ENCODE measurements at regions not wholly inside any gene's neighbourhood (a gene's known extent, or its start where the extent isn't known, plus 50 kb on each side); places are given as distances from the start of the nearest gene placed in this dataset.

GRCh38 chr13:82751206-82751605 is 1131.1 kb downstream of the SLITRK1 start:
- Histone ChIP-seq H3K9ac (ENCODE audit: low read depth, low read length) (no peak overlapping the region), H2AFZ (replicated peaks; ENCODE audit: low read length, poor library complexity) (no peak overlapping the region), H3K23ac (ENCODE audit: low read depth, low read length) (no peak overlapping the region), H2AK5ac (ENCODE audit: low read depth, low read length) (peak overlapping the region; percentile 79; the same call in 1 of the 2 replicates), H3K79me1 (ENCODE audit: low read depth in 1 of 2, low read length in 2 of 2) (no peaks in the 10 kb centered on the region), H4K8ac (ENCODE audit: low read depth in 2 of 2, low read length in 2 of 2) (no peak overlapping the region), H4K20me1 (ENCODE audit: insufficient read depth, low read length) (no peaks in the 10 kb centered on the region), H2BK15ac (ENCODE audit: low read depth, low read length) (no peak overlapping the region; the same call in 2 of the 3 replicates), H3K27ac (ENCODE audit: insufficient read depth, low read length) (no peak overlapping the region), H2BK20ac (ENCODE audit: low read depth, low read length) (peak overlapping the region; percentile 93), H3K9me3 (ENCODE audit: control insufficient read depth, insufficient read depth, low read length) (no peaks in the 10 kb centered on the region), H4K91ac (ENCODE audit: insufficient read depth, low read depth, low read length) (peak overlapping the region; percentile 54; the same call in 1 of the 2 replicates), H3K56ac (ENCODE audit: extremely low read depth, insufficient read depth, low read length) (no peak overlapping the region), H4K5ac (ENCODE audit: low read depth, low read length) (no peak overlapping the region), H2BK5ac (ENCODE audit: low read depth, low read length, poor library complexity, severe bottlenecking) (no peak overlapping the region), H2BK120ac (ENCODE audit: low read depth, low read length) (peak overlapping the region; percentile 95), H3K18ac (ENCODE audit: low read depth, low read length) (no peak overlapping the region), H3K14ac (replicated peaks; ENCODE audit: low read depth, low read length) (no peak overlapping the region), H3K4me1 (ENCODE audit: control insufficient read depth, insufficient read depth, low read length) (peaks cover 6% of the 10 kb centered on the region; the same call in 1 of the 2 replicates), H3K27me3 (ENCODE audit: control insufficient read depth, insufficient read depth, low read length) (no peaks in the 10 kb centered on the region), H3K4ac (ENCODE audit: low read depth, low read length) (peak overlapping the region; percentile 69), H3K4me2 (ENCODE audit: low read depth, low read length) (no peak overlapping the region), H2AK9ac (replicated peaks; ENCODE audit: low read depth, low read length, poor library complexity) (no peak overlapping the region), H3K36me3 (ENCODE audit: control insufficient read depth, insufficient read depth, low read length) (no peaks in the 10 kb centered on the region), H3K9me1 (ENCODE audit: insufficient read depth, low read length) (no peaks in the 10 kb centered on the region), H3K4me3 (ENCODE audit: insufficient read depth, low read depth, low read length) (no peak overlapping the region)
- ChIA-PET POLR2A (ENCODE audit: unreplicated experiment) (no interaction called here), CTCF (no interaction called here)
- DNase-seq (no peak), ATAC-seq (ENCODE audit: low read depth) (no peak)
- dilution Hi-C loops (cut with HindIII; ENCODE audit: low sequenced_read_pairs, unreplicated experiment) = no loop called here
- no TSS peak for BruUV-seq (replicated peaks)
- intact Hi-C loops (cut with micrococcal nuclease) = no loop called here
- TF ChIP-seq POLR2A (IDR thresholded peaks at IDR 0.05; ENCODE audit: low read depth, low read length) (no peak), CTCF (conservative IDR thresholded peaks at IDR 0.05; ENCODE audit: low read depth, low read length) (no peak), FOS (IDR thresholded peaks at IDR 0.05; ENCODE audit: low read depth, low read length) (no peak), MAFK (IDR thresholded peaks at IDR 0.05; ENCODE audit: low read depth, low read length) (no peak), MXI1 (IDR thresholded peaks at IDR 0.05; ENCODE audit: borderline replicate concordance, low read depth, low read length) (no peak)
- in situ Hi-C loops (cut with MboI; ENCODE audit: low sequenced_read_pairs) = no loop called here

Measured in IMR-90 (cell line).